GM23338 (cell line): ENCODE measurements at regions not wholly inside any gene's neighbourhood (a gene's known extent, or its start where the extent isn't known, plus 50 kb on each side); places are given as distances from the start of the nearest gene placed in this dataset.

ENCODE experiments used
- ATAC-seq: fragments of 200-7000 bp; cut with Tn5 transposase; 3 replicates; pipeline ENCODE4 v1.9.1; 2020
- DNase-seq: peaks from one replicate; pipeline ENCODE4 v3.0.0-alpha.2; 2015; ENCODE audit warnings: low spot score
- H2AFZ ChIP-seq: fragments of 200-600 bp; sonication (generic); 2 replicates; pipeline ENCODE4 v1.8.0; 2016; ENCODE audit warnings: antibody characterized with exemption, mild to moderate bottlenecking, moderate library complexity
- H3F3A ChIP-seq: fragments of 200-600 bp; sonication (generic); replicated peaks from 2 replicates; pipeline ENCODE4 v1.8.0; 2017; ENCODE audit warnings: antibody characterized with exemption, mixed run types, low read depth
- H3K27ac ChIP-seq: fragments of 200-600 bp; sonication (generic); 2 replicates; pipeline ENCODE4 v1.6.1; 2016; ENCODE audit warnings: low read depth
- H3K27me3 ChIP-seq: fragments of 200-600 bp; sonication (generic); 2 replicates; pipeline ENCODE4 v1.8.0; 2016; ENCODE audit warnings: mild to moderate bottlenecking, mixed run types, moderate library complexity; ENCODE audit not compliant: insufficient read depth
- H3K36me3 ChIP-seq: fragments of 200-600 bp; sonication (generic); 2 replicates; pipeline ENCODE4 v1.8.0; 2016; ENCODE audit warnings: mild to moderate bottlenecking; ENCODE audit not compliant: insufficient read depth
- H3K4me1 ChIP-seq: fragments of 200-600 bp; sonication (generic); 2 replicates; pipeline ENCODE4 v1.8.0; 2016; ENCODE audit warnings: mild to moderate bottlenecking, moderate library complexity; ENCODE audit not compliant: insufficient read depth
- H3K4me2 ChIP-seq: fragments of 200-600 bp; sonication (generic); 2 replicates; pipeline ENCODE4 v1.7.1; 2017; ENCODE audit warnings: mixed run types
- H3K4me3 ChIP-seq: fragments of 200-600 bp; sonication (generic); 2 replicates; pipeline ENCODE4 v1.6.1; 2016; ENCODE audit warnings: mixed run types
- H3K79me2 ChIP-seq: fragments of 200-600 bp; sonication (generic); replicated peaks from 2 replicates; pipeline ENCODE4 v1.8.0; 2017; ENCODE audit warnings: mild to moderate bottlenecking; ENCODE audit not compliant: insufficient read depth
- H3K9me2 ChIP-seq: fragments of 200-600 bp; sonication (generic); 2 replicates; pipeline ENCODE4 v1.8.0; 2017; ENCODE audit not compliant: insufficient read depth
- H4K20me1 ChIP-seq: fragments of 200-600 bp; sonication (generic); replicated peaks from 2 replicates; pipeline ENCODE4 v1.8.0; 2017; ENCODE audit warnings: mild to moderate bottlenecking; ENCODE audit not compliant: insufficient read depth
- H3K27ac Mint-ChIP-seq: 2 replicates; pipeline ENCODE4 v1.8.0; 2020; ENCODE audit warnings: inconsistent platforms, mild to moderate bottlenecking, moderate library complexity, mixed read lengths
- H3K27me3 Mint-ChIP-seq: 3 replicates; pipeline ENCODE4 v1.8.0; 2022; ENCODE audit warnings: low read depth, mild to moderate bottlenecking, moderate library complexity, mixed read lengths, inconsistent platforms; ENCODE audit not compliant: insufficient read depth, poor library complexity
- H3K36me3 Mint-ChIP-seq: 3 replicates; pipeline ENCODE4 v1.8.0; 2021; ENCODE audit warnings: low read depth, mild to moderate bottlenecking, inconsistent platforms, moderate library complexity, mixed read lengths
- H3K4me1 Mint-ChIP-seq: 3 replicates; pipeline ENCODE4 v1.8.0; 2020; ENCODE audit warnings: mild to moderate bottlenecking, inconsistent platforms, mixed read lengths
- H3K4me3 Mint-ChIP-seq: 3 replicates; pipeline ENCODE4 v1.8.0; 2021; ENCODE audit warnings: moderate library complexity, mild to moderate bottlenecking, inconsistent platforms, mixed read lengths
- H3K9me3 Mint-ChIP-seq: 3 replicates; pipeline ENCODE4 v1.8.0; 2020; ENCODE audit warnings: moderate library complexity, mild to moderate bottlenecking, inconsistent platforms, mixed read lengths
- CREB1 ChIP-seq: fragments of 250-450 bp; sonication (Bioruptor Pico); IDR thresholded peaks from 2 replicates; pipeline ENCODE4 v1.5.0; 2020; ENCODE audit warnings: low read depth, mild to moderate bottlenecking, moderate library complexity
- CTCF ChIP-seq, 2 experiments: fragments of 200-600 bp in 1 of 2; sonication (generic) in 1 of 2; conservative IDR thresholded peaks; 2 replicates each; pipeline versions ENCODE4 v1.5.1 to v1.6.1; 2016 to 2017; ENCODE audit warnings: antibody characterized with exemption in 2 of 2, low read depth in 2 of 2, mild to moderate bottlenecking in 2 of 2, moderate library complexity in 1 of 2
- ETS1 ChIP-seq: IDR thresholded peaks from 2 replicates; pipeline ENCODE4 v1.6.1; 2016; ENCODE audit warnings: antibody characterized with exemption
- EZH2 ChIP-seq: fragments of 200-600 bp; sonication (generic); IDR thresholded peaks from one replicate; pipeline ENCODE4 v1.8.0; 2017; ENCODE audit warnings: antibody characterized with exemption, mild to moderate bottlenecking, low read depth; ENCODE audit not compliant: unreplicated experiment
- JUNB ChIP-seq: IDR thresholded peaks from one replicate; pipeline ENCODE4 v1.6.1; 2016; ENCODE audit warnings: antibody characterized with exemption; ENCODE audit not compliant: unreplicated experiment
- REST ChIP-seq: IDR thresholded peaks from one replicate; pipeline ENCODE4 v1.6.1; 2018; ENCODE audit warnings: antibody characterized with exemption; ENCODE audit not compliant: unreplicated experiment
- STAT1 ChIP-seq: IDR thresholded peaks from one replicate; pipeline ENCODE4 v1.6.1; 2016; ENCODE audit warnings: antibody characterized with exemption; ENCODE audit not compliant: unreplicated experiment
- ZNF331 ChIP-seq: fragments of 250-450 bp; sonication (Bioruptor Pico); IDR thresholded peaks from 2 replicates; pipeline ENCODE4 v1.5.0; 2020; ENCODE audit warnings: low read depth, mild to moderate bottlenecking, moderate library complexity

- TF ChIP-seq REST (no peak), CREB1 (CRISPR knock-in tag) (no peak), ETS1 (no peak), STAT1 (no peak), CTCF (conservative IDR thresholded peaks at IDR 0.05; ENCODE audit: low read depth in 2 of 2) (no peak), EZH2 (no peak)
Observed at GRCh38 chr5:106312360-106312759, 1358.4 kb downstream of the EFNA5 start (continued).

GRCh38 chr5:106311230-106311915 lies 1359.4 kb downstream of the EFNA5 start:
- DNase-seq (no peak), ATAC-seq (no peak)
- Mint-ChIP-seq H3K4me3 (no peak overlapping the region), H3K4me1 (peaks cover 18% of the 10 kb centered on the region; the same call in 2 of the 3 replicates), H3K36me3 (no peaks in the 10 kb centered on the region), H3K27ac (no peak overlapping the region), H3K9me3 (no peaks in the 10 kb centered on the region), H3K27me3 (peaks cover 3% of the 10 kb centered on the region)
- H3K4me2 ChIP-seq: no peak overlapping the region
- H2AFZ ChIP-seq: peak overlapping the region; percentile 39; the same call in 1 of the 2 replicates
- H3K27me3 ChIP-seq: no peaks in the 10 kb centered on the region
- H3F3A ChIP-seq: no peaks in the 10 kb centered on the region
- no peaks in the 10 kb centered on the region for H4K20me1 ChIP-seq
- no peak overlapping the region for H3K27ac ChIP-seq
- no peaks in the 10 kb centered on the region for H3K79me2 ChIP-seq
- no peak overlapping the region for H3K4me3 ChIP-seq
- H3K9me2 ChIP-seq: no peaks in the 10 kb centered on the region
- no peaks in the 10 kb centered on the region for H3K36me3 ChIP-seq
- H3K4me1 ChIP-seq: peaks cover 12% of the 10 kb centered on the region
- no peak for TF ChIP-seq EZH2
- no peak for TF ChIP-seq JUNB
- no peak for TF ChIP-seq ZNF331 (CRISPR knock-in tag)
- TF ChIP-seq CREB1 (CRISPR knock-in tag): no peak
- no peak for TF ChIP-seq ETS1
- TF ChIP-seq REST: no peak
